Mesenchymal stem cell (in vitro differentiated cells and primary cell): ENCODE measurements at regions not wholly inside any gene's neighbourhood (a gene's known extent, or its start where the extent isn't known, plus 50 kb on each side); places are given as distances from the start of the nearest gene placed in this dataset.

Source experiments
- DNase-seq: peaks from one replicate; pipeline ENCODE4 v3.0.0-alpha.2; 2013
- H2AFZ ChIP-seq: one replicate; pipeline ENCODE4 v1.6.1; 2013; ENCODE audit warnings: low read depth, mild to moderate bottlenecking, control low read depth, inconsistent platforms, low read length, moderate library complexity
- H2AK5ac ChIP-seq: 2 replicates; pipeline ENCODE4 v1.6.1; 2013; ENCODE audit warnings: low read length, moderate library complexity, mild to moderate bottlenecking, inconsistent platforms; ENCODE audit not compliant: severe bottlenecking
- H2BK120ac ChIP-seq: one replicate; pipeline ENCODE4 v1.6.1; 2013; ENCODE audit warnings: low read depth, mild to moderate bottlenecking, inconsistent platforms, low read length, moderate library complexity
- H2BK12ac ChIP-seq, 2 experiments: one replicate each; pipeline ENCODE4 v1.6.1; 2013; ENCODE audit warnings: inconsistent platforms in 2 of 2, low read length in 2 of 2, mild to moderate bottlenecking in 2 of 2, moderate library complexity in 2 of 2, control low read depth in 1 of 2
- H2BK15ac ChIP-seq: one replicate; pipeline ENCODE4 v1.6.1; 2013; ENCODE audit warnings: mild to moderate bottlenecking, low read depth, inconsistent platforms; ENCODE audit not compliant: poor library complexity, severe bottlenecking
- H2BK5ac ChIP-seq: 2 replicates; pipeline ENCODE4 v1.6.1; 2013; ENCODE audit warnings: low read depth, mild to moderate bottlenecking, low read length, control low read depth, inconsistent platforms; ENCODE audit not compliant: poor library complexity, severe bottlenecking
- H3K14ac ChIP-seq, 2 experiments: one replicate each; pipeline ENCODE4 v1.6.1; 2013; ENCODE audit warnings: inconsistent platforms in 2 of 2, low read length in 2 of 2, control low read depth in 1 of 2, mild to moderate bottlenecking in 1 of 2, moderate library complexity in 1 of 2
- H3K18ac ChIP-seq, 2 experiments: one replicate each; pipeline ENCODE4 v1.6.1; 2013; ENCODE audit warnings: inconsistent platforms in 2 of 2, low read length in 2 of 2, control low read depth in 1 of 2, low read depth in 1 of 2, mild to moderate bottlenecking in 1 of 2
- H3K23ac ChIP-seq, 2 experiments: one replicate each; pipeline ENCODE4 v1.6.1; 2013; ENCODE audit warnings: inconsistent platforms in 2 of 2, low read length in 2 of 2, mild to moderate bottlenecking in 2 of 2, moderate library complexity in 2 of 2, control low read depth in 1 of 2
- H3K27ac ChIP-seq: 2 replicates; pipeline ENCODE4 v1.5.1; 2013; ENCODE audit warnings: mild to moderate bottlenecking, moderate library complexity, low read length, control low read depth, inconsistent platforms; ENCODE audit not compliant: poor library complexity, severe bottlenecking
- H3K27me3 ChIP-seq, 2 experiments: 2 replicates each; pipeline versions ENCODE4 v1.6.1 to v1.7.0; 2013; ENCODE audit warnings: low read length in 2 of 2, mild to moderate bottlenecking in 2 of 2, moderate library complexity in 2 of 2, control low read depth in 1 of 2, inconsistent platforms in 1 of 2; ENCODE audit not compliant: control insufficient read depth in 1 of 2, insufficient read depth in 1 of 2
- H3K36me3 ChIP-seq, 2 experiments: 2 replicates each; pipeline versions ENCODE4 v1.6.1 to v1.7.0; 2013; ENCODE audit warnings: low read length in 2 of 2, control low read depth in 1 of 2, inconsistent platforms in 1 of 2, low read depth in 1 of 2, mild to moderate bottlenecking in 1 of 2; ENCODE audit not compliant: insufficient read depth in 2 of 2, control insufficient read depth in 1 of 2
- H3K4ac ChIP-seq, 2 experiments: one replicate each; pipeline ENCODE4 v1.6.1; 2013; ENCODE audit warnings: inconsistent platforms in 2 of 2, low read length in 2 of 2, mild to moderate bottlenecking in 2 of 2, moderate library complexity in 2 of 2, control low read depth in 1 of 2, low read depth in 1 of 2
- H3K4me1 ChIP-seq: 2 replicates; pipeline ENCODE4 v1.6.1; 2013; ENCODE audit warnings: low read depth, low read length, control low read depth; ENCODE audit not compliant: control insufficient read depth, insufficient read depth
- H3K4me2 ChIP-seq: 2 replicates; pipeline ENCODE4 v1.6.1; 2013; ENCODE audit warnings: low read length, mild to moderate bottlenecking, inconsistent platforms; ENCODE audit not compliant: poor library complexity, severe bottlenecking
- H3K4me3 ChIP-seq, 2 experiments: 2 replicates each; pipeline versions ENCODE4 v1.5.1 to v1.7.0; 2013; ENCODE audit warnings: low read length in 2 of 2, mild to moderate bottlenecking in 2 of 2, control low read depth in 1 of 2, low read depth in 1 of 2; ENCODE audit not compliant: insufficient read depth in 1 of 2
- H3K79me1 ChIP-seq: replicated peaks from 2 replicates; pipeline ENCODE4 v1.6.1; 2013; ENCODE audit warnings: mild to moderate bottlenecking, control low read depth, low read length, inconsistent platforms; ENCODE audit not compliant: poor library complexity, severe bottlenecking
- H3K9ac ChIP-seq: 2 replicates; pipeline ENCODE4 v1.7.0; 2013; ENCODE audit warnings: mild to moderate bottlenecking, low read length, moderate library complexity
- H3K9me3 ChIP-seq: 2 replicates; pipeline ENCODE4 v1.7.0; 2013; ENCODE audit warnings: mild to moderate bottlenecking, low read length; ENCODE audit not compliant: control insufficient read depth
- H4K8ac ChIP-seq: one replicate; pipeline ENCODE4 v1.6.1; 2013; ENCODE audit warnings: inconsistent platforms, mild to moderate bottlenecking, low read length, moderate library complexity
- H4K91ac ChIP-seq: one replicate; pipeline ENCODE4 v1.6.1; 2013; ENCODE audit warnings: mild to moderate bottlenecking, low read length, inconsistent platforms
- WGBS: methylation state at CpG from one replicate; pipeline ENCODE4 v1.1.7; 2013; ENCODE audit warnings: mixed read lengths; 5-methylcytosine and 5-hydroxymethylcytosine counted together

DNA sequence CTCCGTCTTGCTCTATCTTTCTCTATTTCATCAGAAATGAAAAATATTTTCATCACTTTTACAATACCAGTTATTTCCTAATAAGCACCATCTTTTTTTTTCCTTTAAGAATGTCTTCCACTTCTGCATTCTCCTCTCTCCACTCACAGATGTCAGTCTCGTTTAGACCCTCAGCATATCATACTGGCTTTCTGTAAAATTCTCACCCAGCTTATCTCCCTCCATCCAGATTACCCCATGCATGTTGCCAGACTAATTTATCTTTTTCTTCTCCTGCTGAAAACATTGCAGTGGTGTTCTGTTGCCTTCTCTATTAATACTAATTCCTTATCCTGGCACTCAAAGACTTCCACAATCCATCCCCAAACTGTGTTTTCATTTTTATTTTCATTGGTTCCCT lies 513.8 kb upstream of the KLF12 start:
- H3K36me3 ChIP-seq, result no peaks in the 10 kb centered on the region
- H3K9ac ChIP-seq, result no peak overlapping the region
- no peak overlapping the region for H2AFZ ChIP-seq
- no peaks in the 10 kb centered on the region for H3K27me3 ChIP-seq
- no peak overlapping the region for H4K8ac ChIP-seq
- H2BK5ac ChIP-seq, result no peak overlapping the region
- H2BK12ac ChIP-seq, result no peak overlapping the region
- H3K9me3 ChIP-seq, result no peaks in the 10 kb centered on the region
- no peak overlapping the region for H3K14ac ChIP-seq
- DNase-seq, result no peak
- WGBS, result 75% methylated on average over 2 of the region's 2 CpGs
- H3K4me1 ChIP-seq, result no peaks in the 10 kb centered on the region
- H2BK15ac ChIP-seq, result no peak overlapping the region
- no peak overlapping the region for H4K91ac ChIP-seq
- no peaks in the 10 kb centered on the region for H3K79me1 ChIP-seq
- no peak overlapping the region for H2AK5ac ChIP-seq
- no peak overlapping the region for H3K18ac ChIP-seq
- H3K4me2 ChIP-seq, result no peak overlapping the region
- H3K23ac ChIP-seq, result no peak overlapping the region
- no peak overlapping the region for H3K27ac ChIP-seq
- H3K4ac ChIP-seq, result no peak overlapping the region
- H2BK120ac ChIP-seq, result no peak overlapping the region
- H3K4me3 ChIP-seq, result no peak overlapping the region

DNA sequence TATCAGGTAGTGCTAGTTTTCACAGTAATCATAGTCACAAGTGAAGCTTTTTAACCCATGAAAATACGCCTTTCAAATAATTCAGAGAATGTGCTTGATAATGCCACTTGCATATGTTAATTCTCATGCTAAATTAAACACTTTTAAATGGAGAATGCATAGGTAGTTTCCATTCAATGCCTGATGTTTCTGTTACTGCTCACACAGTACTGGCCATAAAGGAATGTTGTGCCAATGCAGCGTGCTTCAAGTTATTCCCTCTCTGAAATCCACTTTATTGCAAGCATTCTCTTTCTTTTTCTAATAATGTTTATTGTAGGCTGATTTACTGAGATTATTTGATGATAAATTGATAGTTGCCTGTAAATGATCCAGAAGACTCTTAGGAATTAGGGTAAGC lies 513.0 kb upstream of the KLF12 start:
- H4K8ac ChIP-seq, result no peak overlapping the region
- no peaks in the 10 kb centered on the region for H3K79me1 ChIP-seq
- no peaks in the 10 kb centered on the region for H3K9me3 ChIP-seq
- H4K91ac ChIP-seq, result no peak overlapping the region
- no peak overlapping the region for H2BK12ac ChIP-seq
- no peak overlapping the region for H3K18ac ChIP-seq
- H2BK15ac ChIP-seq, result no peak overlapping the region
- H3K9ac ChIP-seq, result no peak overlapping the region
- no peak overlapping the region for H2AFZ ChIP-seq
- H3K27ac ChIP-seq, result no peak overlapping the region
- no peaks in the 10 kb centered on the region for H3K4me1 ChIP-seq
- no peak for DNase-seq
- H2BK5ac ChIP-seq, result no peak overlapping the region
- H3K27me3 ChIP-seq, result no peaks in the 10 kb centered on the region
- H3K14ac ChIP-seq, result no peak overlapping the region
- no peaks in the 10 kb centered on the region for H3K36me3 ChIP-seq
- WGBS, result no CpG with 5 or more reads among the region's 2 CpGs
- H3K23ac ChIP-seq, result no peak overlapping the region
- no peak overlapping the region for H2AK5ac ChIP-seq
- no peak overlapping the region for H3K4me2 ChIP-seq
- no peak overlapping the region for H2BK120ac ChIP-seq
- no peak overlapping the region for H3K4me3 ChIP-seq
- H3K4ac ChIP-seq, result no peak overlapping the region

GRCh38 chr13:74646091-74646490 lies 511.9 kb upstream of the KLF12 start:
- Histone ChIP-seq H3K4me1 (no peaks in the 10 kb centered on the region), H3K27ac (no peak overlapping the region), H2AFZ (no peak overlapping the region), H2BK5ac (no peak overlapping the region), H2AK5ac (no peak overlapping the region), H2BK15ac (no peak overlapping the region), H3K4me2 (no peak overlapping the region), H3K4me3 (no peak overlapping the region), H3K27me3 (no peaks in the 10 kb centered on the region), H3K79me1 (no peaks in the 10 kb centered on the region), H3K36me3 (no peaks in the 10 kb centered on the region), H3K18ac (no peak overlapping the region), H3K23ac (no peak overlapping the region), H3K9me3 (no peaks in the 10 kb centered on the region), H3K14ac (no peak overlapping the region), H4K8ac (no peak overlapping the region), H2BK120ac (no peak overlapping the region), H4K91ac (no peak overlapping the region), H3K9ac (no peak overlapping the region), H2BK12ac (no peak overlapping the region), H3K4ac (no peak overlapping the region)
- no peak for DNase-seq
- WGBS, result 82% methylated on average over 3 of the region's 3 CpGs

DNA sequence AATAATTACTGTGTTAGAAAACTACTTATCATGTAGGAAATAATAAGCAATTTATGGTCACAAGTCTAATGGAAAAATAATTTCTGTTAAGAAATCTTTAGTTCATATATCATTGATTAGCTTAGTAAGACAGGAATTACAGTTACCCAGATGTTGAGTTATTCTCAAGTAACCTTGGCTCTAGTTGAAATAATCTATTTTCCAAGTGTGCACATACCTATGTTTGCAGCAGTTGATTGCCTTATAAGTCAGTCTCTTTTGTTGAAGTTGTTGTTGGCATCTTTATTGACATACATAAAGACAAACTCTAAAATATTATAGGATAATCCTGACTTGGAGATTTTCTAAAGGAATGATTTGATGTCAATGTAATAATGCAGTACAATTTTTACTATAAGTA lies 511.4 kb upstream of the KLF12 start:
- DNase-seq, result no peak
- Histone ChIP-seq H3K9ac (no peak overlapping the region), H3K14ac (no peak overlapping the region), H3K4ac (no peak overlapping the region), H2BK15ac (no peak overlapping the region), H3K79me1 (no peaks in the 10 kb centered on the region), H3K4me1 (no peaks in the 10 kb centered on the region), H2AK5ac (no peak overlapping the region), H2BK12ac (no peak overlapping the region), H3K4me2 (no peak overlapping the region), H4K91ac (no peak overlapping the region), H4K8ac (no peak overlapping the region), H3K9me3 (no peaks in the 10 kb centered on the region), H3K4me3 (no peak overlapping the region), H2BK5ac (no peak overlapping the region), H3K36me3 (no peaks in the 10 kb centered on the region), H2BK120ac (no peak overlapping the region), H3K23ac (no peak overlapping the region), H3K18ac (no peak overlapping the region), H3K27me3 (no peaks in the 10 kb centered on the region), H2AFZ (no peak overlapping the region), H3K27ac (no peak overlapping the region)
